ENCODE measurements at regions not wholly inside any gene's neighbourhood (a gene's known extent, or its start where the extent isn't known, plus 50 kb on each side); places are given as distances from the start of the nearest gene placed in this dataset.

GRCh38 chr11:101321222-101321621 lies 191.6 kb upstream of the PGR start:
- H3K14ac ChIP-seq (ENCODE audit: low read length in 2 of 2) = no peak overlapping the region
- H2AK5ac ChIP-seq (ENCODE audit: low read length, severe bottlenecking) = no peak overlapping the region
- H3K27ac ChIP-seq (ENCODE audit: low read length, poor library complexity, severe bottlenecking) = no peak overlapping the region
- H3K36me3 ChIP-seq (ENCODE audit: control insufficient read depth in 1 of 2, insufficient read depth in 2 of 2, low read depth in 1 of 2, low read length in 2 of 2) = no peaks in the 10 kb centered on the region
- no peaks in the 10 kb centered on the region for H3K27me3 ChIP-seq (ENCODE audit: control insufficient read depth in 1 of 2, insufficient read depth in 1 of 2, low read length in 2 of 2)
- H3K4me1 ChIP-seq (ENCODE audit: control insufficient read depth, insufficient read depth, low read depth, low read length) = no peaks in the 10 kb centered on the region
- no peak overlapping the region for H3K4me2 ChIP-seq (ENCODE audit: low read length, poor library complexity, severe bottlenecking)
- no peak overlapping the region for H2BK15ac ChIP-seq (ENCODE audit: low read depth, poor library complexity, severe bottlenecking)
- no peak overlapping the region for H3K23ac ChIP-seq (ENCODE audit: low read length in 2 of 2)
- H2BK5ac ChIP-seq (ENCODE audit: low read depth, low read length, poor library complexity, severe bottlenecking) = no peak overlapping the region
- H4K8ac ChIP-seq (ENCODE audit: low read length) = no peak overlapping the region
- DNase-seq = no peak
- no peak overlapping the region for H4K91ac ChIP-seq (ENCODE audit: low read length)
- H2AFZ ChIP-seq (ENCODE audit: low read depth, low read length) = no peak overlapping the region
- H3K9ac ChIP-seq (ENCODE audit: low read length) = no peak overlapping the region
- no peak overlapping the region for H2BK12ac ChIP-seq (ENCODE audit: low read length in 2 of 2)
- no peak overlapping the region for H2BK120ac ChIP-seq (ENCODE audit: low read depth, low read length)
- 60% methylated on average over 2 of the region's 3 CpGs for WGBS
- H3K4me3 ChIP-seq (ENCODE audit: insufficient read depth in 1 of 2, low read depth in 1 of 2, low read length in 2 of 2) = no peak overlapping the region
- H3K9me3 ChIP-seq (ENCODE audit: control insufficient read depth, low read length) = no peaks in the 10 kb centered on the region
- H3K79me1 ChIP-seq (replicated peaks; ENCODE audit: low read length, poor library complexity, severe bottlenecking) = no peaks in the 10 kb centered on the region
- H3K18ac ChIP-seq (ENCODE audit: low read depth in 1 of 2, low read length in 2 of 2) = no peak overlapping the region
- H3K4ac ChIP-seq (ENCODE audit: low read depth in 1 of 2, low read length in 2 of 2) = no peak overlapping the region

DNA sequence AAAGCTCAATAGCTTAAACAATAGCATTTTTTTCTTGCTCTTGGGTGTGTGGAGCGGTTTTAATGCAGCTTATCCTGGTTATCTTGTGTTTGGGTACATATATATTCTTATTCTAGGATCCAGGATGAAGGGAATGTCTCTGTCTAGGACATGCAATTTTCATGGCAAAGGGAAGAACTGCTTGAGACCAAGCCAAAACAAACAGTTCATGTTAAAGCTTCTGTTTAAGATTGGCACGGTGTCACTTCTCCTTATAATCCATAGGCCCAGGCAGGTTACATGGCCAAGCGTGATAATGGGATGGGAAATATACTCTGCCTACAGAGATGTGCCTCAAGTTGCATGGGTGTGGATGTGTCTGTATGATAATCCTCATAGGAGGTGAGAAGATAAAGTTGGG lies 177.1 kb upstream of the PGR start:
- Histone ChIP-seq H3K9ac (ENCODE audit: low read length) (no peak overlapping the region), H2BK12ac (ENCODE audit: low read length in 2 of 2) (no peak overlapping the region), H3K14ac (ENCODE audit: low read length in 2 of 2) (no peak overlapping the region), H3K4me3 (ENCODE audit: insufficient read depth in 1 of 2, low read depth in 1 of 2, low read length in 2 of 2) (no peak overlapping the region), H3K23ac (ENCODE audit: low read length in 2 of 2) (no peak overlapping the region), H3K4me2 (ENCODE audit: low read length, poor library complexity, severe bottlenecking) (no peak overlapping the region), H2AK5ac (ENCODE audit: low read length, severe bottlenecking) (no peak overlapping the region), H2BK15ac (ENCODE audit: low read depth, poor library complexity, severe bottlenecking) (no peak overlapping the region), H4K8ac (ENCODE audit: low read length) (no peak overlapping the region), H2BK120ac (ENCODE audit: low read depth, low read length) (no peak overlapping the region), H3K9me3 (ENCODE audit: control insufficient read depth, low read length) (no peaks in the 10 kb centered on the region), H3K36me3 (ENCODE audit: control insufficient read depth in 1 of 2, insufficient read depth in 2 of 2, low read depth in 1 of 2, low read length in 2 of 2) (no peaks in the 10 kb centered on the region), H2BK5ac (ENCODE audit: low read depth, low read length, poor library complexity, severe bottlenecking) (no peak overlapping the region), H3K4me1 (ENCODE audit: control insufficient read depth, insufficient read depth, low read depth, low read length) (no peaks in the 10 kb centered on the region), H3K79me1 (replicated peaks; ENCODE audit: low read length, poor library complexity, severe bottlenecking) (no peaks in the 10 kb centered on the region), H3K27ac (ENCODE audit: low read length, poor library complexity, severe bottlenecking) (no peak overlapping the region), H3K4ac (ENCODE audit: low read depth in 1 of 2, low read length in 2 of 2) (no peak overlapping the region), H2AFZ (ENCODE audit: low read depth, low read length) (no peak overlapping the region), H3K18ac (ENCODE audit: low read depth in 1 of 2, low read length in 2 of 2) (no peak overlapping the region), H3K27me3 (ENCODE audit: control insufficient read depth in 1 of 2, insufficient read depth in 1 of 2, low read length in 2 of 2) (no peaks in the 10 kb centered on the region), H4K91ac (ENCODE audit: low read length) (no peak overlapping the region)
- no peak for DNase-seq
- 81% methylated on average over 3 of the region's 3 CpGs for WGBS

DNA sequence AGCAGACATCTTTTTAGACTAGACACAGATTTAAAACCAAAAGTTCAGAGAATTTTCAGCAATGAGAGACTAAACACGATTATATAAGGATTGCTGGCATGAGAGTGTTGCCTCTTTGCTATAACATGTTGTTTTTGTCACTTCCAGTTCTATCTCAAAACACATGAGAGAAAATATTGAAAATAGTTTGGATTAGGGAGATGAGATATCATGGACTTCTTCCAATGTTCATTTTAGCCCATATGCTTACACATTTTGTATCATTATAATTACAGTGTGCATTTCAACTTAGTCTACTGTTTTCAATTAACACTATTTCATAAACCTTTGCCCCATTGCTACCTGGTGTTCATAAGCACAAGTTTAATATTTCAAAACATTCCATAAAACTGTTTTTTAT lies 175.9 kb upstream of the PGR start:
- Histone ChIP-seq H3K9me3 (ENCODE audit: control insufficient read depth, low read length) (no peaks in the 10 kb centered on the region), H2AK5ac (ENCODE audit: low read length, severe bottlenecking) (no peak overlapping the region), H3K14ac (ENCODE audit: low read length in 2 of 2) (no peak overlapping the region), H3K4me2 (ENCODE audit: low read length, poor library complexity, severe bottlenecking) (no peak overlapping the region), H2BK15ac (ENCODE audit: low read depth, poor library complexity, severe bottlenecking) (no peak overlapping the region), H3K4ac (ENCODE audit: low read depth in 1 of 2, low read length in 2 of 2) (no peak overlapping the region), H2BK120ac (ENCODE audit: low read depth, low read length) (no peak overlapping the region), H3K36me3 (ENCODE audit: control insufficient read depth in 1 of 2, insufficient read depth in 2 of 2, low read depth in 1 of 2, low read length in 2 of 2) (no peaks in the 10 kb centered on the region), H3K4me3 (ENCODE audit: insufficient read depth in 1 of 2, low read depth in 1 of 2, low read length in 2 of 2) (no peak overlapping the region), H2AFZ (ENCODE audit: low read depth, low read length) (no peak overlapping the region), H3K79me1 (replicated peaks; ENCODE audit: low read length, poor library complexity, severe bottlenecking) (no peaks in the 10 kb centered on the region), H3K9ac (ENCODE audit: low read length) (no peak overlapping the region), H4K91ac (ENCODE audit: low read length) (no peak overlapping the region), H2BK5ac (ENCODE audit: low read depth, low read length, poor library complexity, severe bottlenecking) (no peak overlapping the region), H3K27ac (ENCODE audit: low read length, poor library complexity, severe bottlenecking) (no peak overlapping the region), H3K23ac (ENCODE audit: low read length in 2 of 2) (no peak overlapping the region), H3K27me3 (ENCODE audit: control insufficient read depth in 1 of 2, insufficient read depth in 1 of 2, low read length in 2 of 2) (no peaks in the 10 kb centered on the region), H4K8ac (ENCODE audit: low read length) (no peak overlapping the region), H2BK12ac (ENCODE audit: low read length in 2 of 2) (no peak overlapping the region), H3K4me1 (ENCODE audit: control insufficient read depth, insufficient read depth, low read depth, low read length) (no peaks in the 10 kb centered on the region), H3K18ac (ENCODE audit: low read depth in 1 of 2, low read length in 2 of 2) (no peak overlapping the region)
- DNase-seq = no peak
- no CpG with 5 or more reads among the region's 1 CpG for WGBS

DNA sequence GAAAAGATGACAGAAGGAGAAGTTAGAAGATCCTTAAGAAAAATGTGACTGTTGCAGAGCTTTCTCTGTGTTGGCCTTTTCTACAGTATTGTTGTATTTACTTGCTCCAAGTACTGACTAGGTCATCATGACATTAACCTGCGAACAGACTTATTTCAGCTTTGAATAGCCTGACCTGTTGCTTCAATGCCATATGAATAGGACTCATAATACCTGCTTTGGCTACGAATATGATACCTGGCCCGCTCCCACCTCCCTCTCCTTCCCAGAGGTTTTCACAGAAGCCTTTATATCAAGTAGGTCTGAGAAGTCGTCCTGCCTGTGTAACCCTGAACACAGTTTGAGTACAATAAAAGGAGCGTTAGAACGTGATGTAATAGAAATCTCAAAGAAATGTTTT lies 169.6 kb upstream of the PGR start:
- H4K91ac ChIP-seq (ENCODE audit: low read length) = no peak overlapping the region
- no peak overlapping the region for H2BK15ac ChIP-seq (ENCODE audit: low read depth, poor library complexity, severe bottlenecking)
- no peak overlapping the region for H3K4ac ChIP-seq (ENCODE audit: low read depth in 1 of 2, low read length in 2 of 2)
- DNase-seq = no peak
- H3K27ac ChIP-seq (ENCODE audit: low read length, poor library complexity, severe bottlenecking) = no peak overlapping the region
- no peak overlapping the region for H3K9ac ChIP-seq (ENCODE audit: low read length)
- no peak overlapping the region for H2AK5ac ChIP-seq (ENCODE audit: low read length, severe bottlenecking)
- H2BK5ac ChIP-seq (ENCODE audit: low read depth, low read length, poor library complexity, severe bottlenecking) = no peak overlapping the region
- 80% methylated on average over 6 of the region's 6 CpGs for WGBS
- no peak overlapping the region for H3K18ac ChIP-seq (ENCODE audit: low read depth in 1 of 2, low read length in 2 of 2)
- no peak overlapping the region for H2BK12ac ChIP-seq (ENCODE audit: low read length in 2 of 2)
- no peak overlapping the region for H3K14ac ChIP-seq (ENCODE audit: low read length in 2 of 2)
- H3K4me2 ChIP-seq (ENCODE audit: low read length, poor library complexity, severe bottlenecking) = no peak overlapping the region
- no peaks in the 10 kb centered on the region for H3K27me3 ChIP-seq (ENCODE audit: control insufficient read depth in 1 of 2, insufficient read depth in 1 of 2, low read length in 2 of 2)
- H3K36me3 ChIP-seq (ENCODE audit: control insufficient read depth in 1 of 2, insufficient read depth in 2 of 2, low read depth in 1 of 2, low read length in 2 of 2) = no peaks in the 10 kb centered on the region
- H3K4me1 ChIP-seq (ENCODE audit: control insufficient read depth, insufficient read depth, low read depth, low read length) = no peaks in the 10 kb centered on the region
- H4K8ac ChIP-seq (ENCODE audit: low read length) = no peak overlapping the region
- peaks cover 5% of the 10 kb centered on the region for H3K9me3 ChIP-seq (ENCODE audit: control insufficient read depth, low read length)
- H2AFZ ChIP-seq (ENCODE audit: low read depth, low read length) = no peak overlapping the region
- no peak overlapping the region for H3K23ac ChIP-seq (ENCODE audit: low read length in 2 of 2)
- H3K4me3 ChIP-seq (ENCODE audit: insufficient read depth in 1 of 2, low read depth in 1 of 2, low read length in 2 of 2) = no peak overlapping the region
- no peak overlapping the region for H2BK120ac ChIP-seq (ENCODE audit: low read depth, low read length)
- H3K79me1 ChIP-seq (replicated peaks; ENCODE audit: low read length, poor library complexity, severe bottlenecking) = no peaks in the 10 kb centered on the region

Measured in mesenchymal stem cell (in vitro differentiated cells and primary cell).